Astrocyte of the cerebellum (primary cell): ENCODE measurements at regions not wholly inside any gene's neighbourhood (a gene's known extent, or its start where the extent isn't known, plus 50 kb on each side); places are given as distances from the start of the nearest gene placed in this dataset.

Experiments used
- DNase-seq: peaks from one replicate; pipeline ENCODE4 v3.0.0-alpha.2; 2011; ENCODE audit warnings: low read depth
- H3K4me3 ChIP-seq: 2 replicates; pipeline ENCODE4 v1.5.1; 2011; ENCODE audit warnings: mild to moderate bottlenecking, low read depth, low read length, moderate library complexity
- CTCF ChIP-seq: IDR thresholded peaks from 2 replicates; pipeline ENCODE4 v1.5.1; 2012; ENCODE audit warnings: low read length, low read depth, moderate library complexity, mild to moderate bottlenecking; ENCODE audit errors: missing control alignments
- in situ Hi-C: cut with HindIII; loops from 2 replicates; pipeline ENCODE4 v1.10.0; 2017; ENCODE audit warnings: low sequenced_read_pairs

GRCh38 chr2:88837511-88838160 lies 146.2 kb downstream of the RPIA start:
- TF ChIP-seq CTCF: no peak
- in situ Hi-C loops: no loop called here
- no peak for DNase-seq
- H3K4me3 ChIP-seq: no peak overlapping the region

- no peak for DNase-seq
- TF ChIP-seq CTCF: no peak
- in situ Hi-C loops: no loop called here
Measured at GRCh38 chr2:88838165-88838635, 146.7 kb downstream of the RPIA start.

GRCh38 chr2:88841224-88841929 lies 149.9 kb downstream of the RPIA start:
- no peak for TF ChIP-seq CTCF
- no peak for DNase-seq
- H3K4me3 ChIP-seq: no peak overlapping the region
- in situ Hi-C loops: no loop called here

More at GRCh38 chr2:88838165-88838635, 146.7 kb downstream of the RPIA start:
- H3K4me3 ChIP-seq: no peak overlapping the region

- no peak for TF ChIP-seq CTCF
- no peak overlapping the region for H3K4me3 ChIP-seq
- in situ Hi-C loops: no loop called here
- no peak for DNase-seq
Measured at GRCh38 chr2:88842656-88843460, 151.4 kb downstream of the RPIA start.

- no peak for TF ChIP-seq CTCF
- no peak for DNase-seq
- in situ Hi-C loops: no loop called here
- H3K4me3 ChIP-seq: no peak overlapping the region
Measured at GRCh38 chr2:88843651-88844050, 152.2 kb downstream of the RPIA start.

GRCh38 chr2:88844960-88845359 lies 153.5 kb downstream of the RPIA start:
- TF ChIP-seq CTCF: no peak
- in situ Hi-C loops: loop anchor here (5.0 kb wide), 1 partner anchor 98 kb away; no protein-coding TSS in a partner anchor
- H3K4me3 ChIP-seq: no peak overlapping the region
- DNase-seq: no peak
